Esophagus muscularis mucosa (tissue), 4 donors: ENCODE measurements at regions not wholly inside any gene's neighbourhood (a gene's known extent, or its start where the extent isn't known, plus 50 kb on each side); places are given as distances from the start of the nearest gene placed in this dataset.

ENCODE experiments used
- EP300 ChIP-seq: sonication (generic); formaldehyde crosslinking; IDR thresholded peaks from one replicate; pipeline ENCODE4 v1.6.1; 2017; ENCODE audit warnings: antibody characterized with exemption
- POLR2A ChIP-seq: fragments of 450-650 bp; IDR thresholded peaks from one replicate; pipeline ENCODE4 v1.6.1; 2017; ENCODE audit warnings: antibody characterized with exemption, moderate library complexity, mild to moderate bottlenecking, low read depth
- POLR2AphosphoS5 ChIP-seq, 2 donors: sonication (generic); formaldehyde crosslinking; IDR thresholded peaks; one replicate each; pipeline ENCODE4 v1.6.1; 2017; ENCODE audit warnings: antibody characterized with exemption in 2 of 2
- TF ChIP-seq, protein P1 (sequence below), 3 experiments: fragments of 200-600 bp in 2 of 3; fragments of 450-650 bp in 1 of 3; sonication (generic) in 2 of 3; IDR thresholded peaks; one replicate each; pipeline ENCODE4 v1.5.1; 2017 to 2019; ENCODE audit warnings: antibody characterized with exemption in 3 of 3, mild to moderate bottlenecking in 2 of 3, moderate library complexity in 1 of 3

GRCh38 chr14:60349663-60350365 is 100.8 kb downstream of the PPM1A start:
- TF ChIP-seq, protein P1, sequence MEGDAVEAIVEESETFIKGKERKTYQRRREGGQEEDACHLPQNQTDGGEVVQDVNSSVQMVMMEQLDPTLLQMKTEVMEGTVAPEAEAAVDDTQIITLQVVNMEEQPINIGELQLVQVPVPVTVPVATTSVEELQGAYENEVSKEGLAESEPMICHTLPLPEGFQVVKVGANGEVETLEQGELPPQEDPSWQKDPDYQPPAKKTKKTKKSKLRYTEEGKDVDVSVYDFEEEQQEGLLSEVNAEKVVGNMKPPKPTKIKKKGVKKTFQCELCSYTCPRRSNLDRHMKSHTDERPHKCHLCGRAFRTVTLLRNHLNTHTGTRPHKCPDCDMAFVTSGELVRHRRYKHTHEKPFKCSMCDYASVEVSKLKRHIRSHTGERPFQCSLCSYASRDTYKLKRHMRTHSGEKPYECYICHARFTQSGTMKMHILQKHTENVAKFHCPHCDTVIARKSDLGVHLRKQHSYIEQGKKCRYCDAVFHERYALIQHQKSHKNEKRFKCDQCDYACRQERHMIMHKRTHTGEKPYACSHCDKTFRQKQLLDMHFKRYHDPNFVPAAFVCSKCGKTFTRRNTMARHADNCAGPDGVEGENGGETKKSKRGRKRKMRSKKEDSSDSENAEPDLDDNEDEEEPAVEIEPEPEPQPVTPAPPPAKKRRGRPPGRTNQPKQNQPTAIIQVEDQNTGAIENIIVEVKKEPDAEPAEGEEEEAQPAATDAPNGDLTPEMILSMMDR (IDR thresholded peaks at IDR 0.05) = peak; percentile 51 to 76 (median 62)
- TF ChIP-seq POLR2A (no peak), POLR2AphosphoS5 (IDR thresholded peaks at IDR 0.05) (no peak), EP300 (no peak)
